ENCODE measurements at regions not wholly inside any gene's neighbourhood (a gene's known extent, or its start where the extent isn't known, plus 50 kb on each side); places are given as distances from the start of the nearest gene placed in this dataset.

GRCh38 chr5:38638656-38639055 is 82.2 kb upstream of the LIFR start:
- no peak for TF ChIP-seq ZNF830 (tag by site-specific recombination; IDR thresholded peaks at IDR 0.05; ENCODE audit: low read depth)
- no peak for TF ChIP-seq ZNF335 (tag by site-specific recombination; conservative IDR thresholded peaks at IDR 0.05)
- no peak for TF ChIP-seq ZNF248 (tag by site-specific recombination; IDR thresholded peaks at IDR 0.05)
- no peak for TF ChIP-seq ZNF138 (tag by site-specific recombination; IDR thresholded peaks at IDR 0.05; ENCODE audit: borderline replicate concordance)
- no peak for TF ChIP-seq HOXC10 (CRISPR knock-in tag; IDR thresholded peaks at IDR 0.05)
- TF ChIP-seq ZNF561 (tag by site-specific recombination; IDR thresholded peaks at IDR 0.05; ENCODE audit: borderline replicate concordance): no peak
- TF ChIP-seq ZEB2 (tag by site-specific recombination; IDR thresholded peaks at IDR 0.05): no peak
- TF ChIP-seq ZNF175 (tag by site-specific recombination; IDR thresholded peaks at IDR 0.05): no peak
- TF ChIP-seq ZNF223 (tag by site-specific recombination; IDR thresholded peaks at IDR 0.05): no peak
- TF ChIP-seq, protein P1, sequence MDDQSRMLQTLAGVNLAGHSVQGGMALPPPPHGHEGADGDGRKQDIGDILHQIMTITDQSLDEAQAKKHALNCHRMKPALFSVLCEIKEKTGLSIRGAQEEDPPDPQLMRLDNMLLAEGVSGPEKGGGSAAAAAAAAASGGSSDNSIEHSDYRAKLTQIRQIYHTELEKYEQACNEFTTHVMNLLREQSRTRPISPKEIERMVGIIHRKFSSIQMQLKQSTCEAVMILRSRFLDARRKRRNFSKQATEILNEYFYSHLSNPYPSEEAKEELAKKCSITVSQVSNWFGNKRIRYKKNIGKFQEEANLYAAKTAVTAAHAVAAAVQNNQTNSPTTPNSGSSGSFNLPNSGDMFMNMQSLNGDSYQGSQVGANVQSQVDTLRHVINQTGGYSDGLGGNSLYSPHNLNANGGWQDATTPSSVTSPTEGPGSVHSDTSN (CRISPR knock-in tag; IDR thresholded peaks at IDR 0.05): no peak
- TF ChIP-seq ZNF707 (tag by site-specific recombination; IDR thresholded peaks at IDR 0.05): no peak
- TF ChIP-seq ZBTB1 (tag by site-specific recombination; IDR thresholded peaks at IDR 0.05): no peak
- no peak for TF ChIP-seq ZNF596 (tag by site-specific recombination; IDR thresholded peaks at IDR 0.05)
- ChIA-PET CTCF (no interaction called here), POLR2A (no interaction called here)
- H3K4me1 ChIP-seq (ENCODE audit: control insufficient read depth, insufficient read depth, low read length): no peaks in the 10 kb centered on the region
- H3K9me3 ChIP-seq (ENCODE audit: control insufficient read depth, insufficient read depth, low read depth, low read length): no peaks in the 10 kb centered on the region
- no peak overlapping the region for H3K4me3 ChIP-seq (ENCODE audit: low read depth, low read length)
- H3K36me3 ChIP-seq (ENCODE audit: control insufficient read depth in 2 of 2, insufficient read depth in 1 of 2, low read length in 2 of 2): no peaks in the 10 kb centered on the region
- no peak overlapping the region for H3K27ac ChIP-seq (ENCODE audit: extremely low read depth, low read depth, low read length)

DNA sequence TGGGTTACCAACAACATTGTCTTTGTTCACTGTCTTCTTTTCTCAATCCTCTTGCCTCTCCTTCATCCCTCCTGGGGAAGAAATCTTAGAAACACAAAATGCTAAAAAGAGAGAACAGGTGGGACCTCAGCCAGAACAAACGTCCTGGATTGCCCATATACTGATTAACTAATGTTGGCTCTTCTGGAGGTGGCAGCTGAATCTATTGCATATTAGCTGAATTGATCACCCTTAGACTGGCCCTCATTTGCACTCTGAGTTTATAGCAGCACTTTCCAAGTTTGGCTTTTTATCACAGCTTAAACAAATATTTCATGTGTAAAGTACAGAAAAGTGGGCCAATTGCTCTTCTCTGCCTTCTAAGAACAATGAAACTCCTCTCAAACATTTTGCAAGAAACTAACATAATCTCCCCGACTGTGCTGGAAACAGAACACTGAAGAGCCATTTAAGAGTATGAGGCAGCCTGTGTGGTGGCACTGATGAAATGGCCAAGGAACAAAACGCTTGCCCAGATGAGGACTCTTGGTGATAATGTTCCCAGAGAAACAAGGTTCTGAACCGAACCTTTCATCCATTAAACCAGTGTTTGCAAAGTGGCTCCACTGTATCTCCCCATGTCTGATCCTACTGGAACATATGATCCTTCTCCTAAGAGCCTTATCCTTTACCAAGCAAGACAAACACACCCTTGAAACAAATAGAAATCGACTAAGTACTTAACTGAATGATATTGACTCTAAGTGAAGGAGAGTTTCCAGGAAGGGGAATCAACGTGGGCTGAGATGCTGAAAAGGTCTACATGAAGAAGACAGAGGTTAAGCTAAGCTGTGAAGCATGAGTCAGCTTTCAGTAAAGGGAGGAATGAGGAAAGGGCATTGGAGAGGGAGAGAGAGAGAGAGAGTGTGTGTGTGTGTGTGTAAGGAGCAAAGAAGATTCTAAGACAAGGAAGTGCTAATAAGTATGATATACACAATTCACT is 83.2 kb upstream of the LIFR start:
- Histone ChIP-seq H3K27ac (ENCODE audit: extremely low read depth, low read depth, low read length) (no peak overlapping the region), H3K9me3 (ENCODE audit: control insufficient read depth, insufficient read depth, low read depth, low read length) (no peaks in the 10 kb centered on the region), H3K4me3 (ENCODE audit: low read depth, low read length) (no peak overlapping the region), H3K4me1 (ENCODE audit: control insufficient read depth, insufficient read depth, low read length) (no peaks in the 10 kb centered on the region), H3K36me3 (ENCODE audit: control insufficient read depth in 2 of 2, insufficient read depth in 1 of 2, low read length in 2 of 2) (no peaks in the 10 kb centered on the region)
- ChIA-PET POLR2A (no interaction called here), CTCF (no interaction called here)
- TF ChIP-seq TRIM28 (IDR thresholded peaks at IDR 0.05; ENCODE audit: borderline replicate concordance, low read length) (no peak), PRDM1 (tag by site-specific recombination; IDR thresholded peaks at IDR 0.05) (peak; percentile 28; the same call in 1 of the 2 replicates)

- no peaks in the 10 kb centered on the region for H3K9me3 ChIP-seq (ENCODE audit: control insufficient read depth, insufficient read depth, low read depth, low read length)
- no peak overlapping the region for H3K27ac ChIP-seq (ENCODE audit: extremely low read depth, low read depth, low read length)
- no peak overlapping the region for H3K4me3 ChIP-seq (ENCODE audit: low read depth, low read length)
- no peaks in the 10 kb centered on the region for H3K4me1 ChIP-seq (ENCODE audit: control insufficient read depth, insufficient read depth, low read length)
- POLR2A ChIA-PET: no interaction called here
- H3K36me3 ChIP-seq (ENCODE audit: control insufficient read depth in 2 of 2, insufficient read depth in 1 of 2, low read length in 2 of 2): no peaks in the 10 kb centered on the region
- CTCF ChIA-PET: interaction anchor here (0.8 kb wide), 1 partner anchor 1961 kb away, joined by 3 read pairs; no protein-coding TSS in a partner anchor
- TF ChIP-seq GFI1B (tag by site-specific recombination; IDR thresholded peaks at IDR 0.05) (no peak), ZNF184 (tag by site-specific recombination; IDR thresholded peaks at IDR 0.05) (no peak), ZNF214 (tag by site-specific recombination; IDR thresholded peaks at IDR 0.05; ENCODE audit: borderline replicate concordance) (no peak), YY2 (tag by site-specific recombination; IDR thresholded peaks at IDR 0.05) (no peak), ZNF585B (tag by site-specific recombination; IDR thresholded peaks at IDR 0.05) (no peak), ZNF248 (tag by site-specific recombination; IDR thresholded peaks at IDR 0.05) (no peak), ZNF350 (tag by site-specific recombination; IDR thresholded peaks at IDR 0.05) (no peak), ZNF488 (tag by site-specific recombination; IDR thresholded peaks at IDR 0.05) (no peak), ZNF76 (tag by site-specific recombination; IDR thresholded peaks at IDR 0.05; ENCODE audit: borderline replicate concordance, low read depth) (no peak), RBAK (tag by site-specific recombination; IDR thresholded peaks at IDR 0.05) (no peak)
- TF ChIP-seq, protein P2, sequence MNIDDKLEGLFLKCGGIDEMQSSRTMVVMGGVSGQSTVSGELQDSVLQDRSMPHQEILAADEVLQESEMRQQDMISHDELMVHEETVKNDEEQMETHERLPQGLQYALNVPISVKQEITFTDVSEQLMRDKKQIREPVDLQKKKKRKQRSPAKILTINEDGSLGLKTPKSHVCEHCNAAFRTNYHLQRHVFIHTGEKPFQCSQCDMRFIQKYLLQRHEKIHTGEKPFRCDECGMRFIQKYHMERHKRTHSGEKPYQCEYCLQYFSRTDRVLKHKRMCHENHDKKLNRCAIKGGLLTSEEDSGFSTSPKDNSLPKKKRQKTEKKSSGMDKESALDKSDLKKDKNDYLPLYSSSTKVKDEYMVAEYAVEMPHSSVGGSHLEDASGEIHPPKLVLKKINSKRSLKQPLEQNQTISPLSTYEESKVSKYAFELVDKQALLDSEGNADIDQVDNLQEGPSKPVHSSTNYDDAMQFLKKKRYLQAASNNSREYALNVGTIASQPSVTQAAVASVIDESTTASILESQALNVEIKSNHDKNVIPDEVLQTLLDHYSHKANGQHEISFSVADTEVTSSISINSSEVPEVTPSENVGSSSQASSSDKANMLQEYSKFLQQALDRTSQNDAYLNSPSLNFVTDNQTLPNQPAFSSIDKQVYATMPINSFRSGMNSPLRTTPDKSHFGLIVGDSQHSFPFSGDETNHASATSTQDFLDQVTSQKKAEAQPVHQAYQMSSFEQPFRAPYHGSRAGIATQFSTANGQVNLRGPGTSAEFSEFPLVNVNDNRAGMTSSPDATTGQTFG (tag by site-specific recombination; IDR thresholded peaks at IDR 0.05; ENCODE audit: borderline replicate concordance): no peak
- TF ChIP-seq, protein P3, sequence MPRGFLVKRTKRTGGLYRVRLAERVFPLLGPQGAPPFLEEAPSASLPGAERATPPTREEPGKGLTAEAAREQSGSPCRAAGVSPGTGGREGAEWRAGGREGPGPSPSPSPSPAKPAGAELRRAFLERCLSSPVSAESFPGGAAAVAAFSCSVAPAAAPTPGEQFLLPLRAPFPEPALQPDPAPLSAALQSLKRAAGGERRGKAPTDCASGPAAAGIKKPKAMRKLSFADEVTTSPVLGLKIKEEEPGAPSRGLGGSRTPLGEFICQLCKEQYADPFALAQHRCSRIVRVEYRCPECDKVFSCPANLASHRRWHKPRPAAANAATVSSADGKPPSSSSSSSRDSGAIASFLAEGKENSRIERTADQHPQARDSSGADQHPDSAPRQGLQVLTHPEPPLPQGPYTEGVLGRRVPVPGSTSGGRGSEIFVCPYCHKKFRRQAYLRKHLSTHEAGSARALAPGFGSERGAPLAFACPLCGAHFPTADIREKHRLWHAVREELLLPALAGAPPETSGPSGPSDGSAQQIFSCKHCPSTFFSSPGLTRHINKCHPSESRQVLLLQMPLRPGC (tag by site-specific recombination; IDR thresholded peaks at IDR 0.05): no peak
Observed at GRCh38 chr5:38641003-38641402, 84.6 kb upstream of the LIFR start.
